ENCODE measurements at regions not wholly inside any gene's neighbourhood (a gene's known extent, or its start where the extent isn't known, plus 50 kb on each side); places are given as distances from the start of the nearest gene placed in this dataset.

DNA sequence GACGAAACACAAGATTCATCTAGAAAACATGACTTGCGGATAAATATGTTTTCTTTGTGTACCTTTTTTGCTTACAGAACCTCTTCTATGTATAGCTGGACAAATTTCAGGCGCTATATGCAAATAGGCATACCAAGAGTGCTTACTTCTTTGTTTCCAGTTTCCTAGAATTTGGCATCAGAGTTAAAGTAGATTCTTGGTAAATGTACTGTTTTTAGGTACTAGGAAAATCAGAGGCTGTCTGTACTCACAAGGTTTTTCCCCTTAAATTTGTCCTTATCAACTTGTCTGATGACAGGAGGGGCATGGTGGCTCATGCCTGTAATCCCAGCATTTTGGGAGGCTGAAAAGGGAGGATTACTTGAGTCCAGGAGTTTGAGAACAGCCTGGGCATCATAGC, 124.9 kb upstream of the TMEM170B start:
- TF ChIP-seq, protein P1, sequence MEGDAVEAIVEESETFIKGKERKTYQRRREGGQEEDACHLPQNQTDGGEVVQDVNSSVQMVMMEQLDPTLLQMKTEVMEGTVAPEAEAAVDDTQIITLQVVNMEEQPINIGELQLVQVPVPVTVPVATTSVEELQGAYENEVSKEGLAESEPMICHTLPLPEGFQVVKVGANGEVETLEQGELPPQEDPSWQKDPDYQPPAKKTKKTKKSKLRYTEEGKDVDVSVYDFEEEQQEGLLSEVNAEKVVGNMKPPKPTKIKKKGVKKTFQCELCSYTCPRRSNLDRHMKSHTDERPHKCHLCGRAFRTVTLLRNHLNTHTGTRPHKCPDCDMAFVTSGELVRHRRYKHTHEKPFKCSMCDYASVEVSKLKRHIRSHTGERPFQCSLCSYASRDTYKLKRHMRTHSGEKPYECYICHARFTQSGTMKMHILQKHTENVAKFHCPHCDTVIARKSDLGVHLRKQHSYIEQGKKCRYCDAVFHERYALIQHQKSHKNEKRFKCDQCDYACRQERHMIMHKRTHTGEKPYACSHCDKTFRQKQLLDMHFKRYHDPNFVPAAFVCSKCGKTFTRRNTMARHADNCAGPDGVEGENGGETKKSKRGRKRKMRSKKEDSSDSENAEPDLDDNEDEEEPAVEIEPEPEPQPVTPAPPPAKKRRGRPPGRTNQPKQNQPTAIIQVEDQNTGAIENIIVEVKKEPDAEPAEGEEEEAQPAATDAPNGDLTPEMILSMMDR (IDR thresholded peaks at IDR 0.05; ENCODE audit: low read length), result no peak
- TF ChIP-seq EZH2 (optimal IDR thresholded peaks at IDR 0.05; ENCODE audit: low read depth, low read length), result no peak
